SK-N-SH (cell line): ENCODE measurements at regions not wholly inside any gene's neighbourhood (a gene's known extent, or its start where the extent isn't known, plus 50 kb on each side); places are given as distances from the start of the nearest gene placed in this dataset.

Source experiments
- CTCF ChIA-PET: fragments of 300-600, 350-600 bp; formaldehyde crosslinking; extraction: SDS; loops from one replicate; lab custom pipeline; 2021; lab: Yijun Ruan, JAX
- POLR2A ChIA-PET: fragments of 350-600 bp; sonication (Branson Sonifier 250); formaldehyde crosslinking; extraction: SDS; loops from one replicate; lab custom pipeline; 2020; ENCODE audit warnings: antibody characterized with exemption, inconsistent platforms; lab: Yijun Ruan, JAX
- DNase-seq: peaks from one replicate; pipeline ENCODE4 v3.0.0; 2012
- H2AFZ ChIP-seq: fragments of 200-600 bp; sonication (generic); 2 replicates; pipeline ENCODE4 v1.8.1; 2016; ENCODE audit warnings: antibody characterized with exemption, mild to moderate bottlenecking, low read depth
- H3F3A ChIP-seq: fragments of 200-600 bp; sonication (generic); replicated peaks from 2 replicates; pipeline ENCODE3; 2016; ENCODE audit warnings: antibody characterized with exemption, mild to moderate bottlenecking; ENCODE audit not compliant: insufficient read depth
- H3K27ac ChIP-seq, 2 experiments: fragments of 200-500 bp in 1 of 2; fragments of 200-600 bp in 1 of 2; sonication (Bioruptor generic) in 1 of 2; sonication (generic), shearing (Covaris generic) in 1 of 2; 2 replicates each; pipeline versions ENCODE4 v1.5.1 to v1.6.1; 2014 to 2016; ENCODE audit warnings: low read depth in 2 of 2, inconsistent platforms in 1 of 2, low read length in 1 of 2, mild to moderate bottlenecking in 1 of 2, mixed read lengths in 1 of 2
- H3K27me3 ChIP-seq: fragments of 200-600 bp; sonication (generic), shearing (Covaris generic); 2 replicates; pipeline ENCODE4 v1.6.1; 2016; ENCODE audit warnings: mixed run types; ENCODE audit not compliant: insufficient read depth
- H3K36me3 ChIP-seq, 2 experiments: fragments of 200-500 bp in 1 of 2; fragments of 200-600 bp in 1 of 2; sonication (Bioruptor generic) in 1 of 2; sonication (generic) in 1 of 2; replicated peaks in 1 of 2; 2 replicates each; pipeline versions ENCODE3 to v1.5.1; 2014 to 2016; ENCODE audit warnings: low read length in 1 of 2, mild to moderate bottlenecking in 1 of 2; ENCODE audit not compliant: insufficient read depth in 2 of 2, control insufficient read depth in 1 of 2
- H3K4me1 ChIP-seq, 2 experiments: fragments of 200-500 bp in 1 of 2; fragments of 200-600 bp in 1 of 2; sonication (Bioruptor generic) in 1 of 2; sonication (generic), shearing (Covaris generic) in 1 of 2; 2 replicates each; pipeline versions ENCODE4 v1.5.1 to v1.6.1; 2014 to 2016; ENCODE audit warnings: low read depth in 1 of 2, low read length in 1 of 2, mixed run types in 1 of 2; ENCODE audit not compliant: insufficient read depth in 2 of 2, control insufficient read depth in 1 of 2
- H3K4me2 ChIP-seq: fragments of 200-600 bp; sonication (generic), shearing (Covaris generic); 2 replicates; pipeline ENCODE4 v1.6.1; 2017; ENCODE audit warnings: mixed run types
- H3K4me3 ChIP-seq, 2 experiments: fragments of 200-500 bp in 1 of 2; fragments of 200-600 bp in 1 of 2; sonication (Bioruptor generic) in 1 of 2; sonication (generic), shearing (Covaris generic) in 1 of 2; 2 replicates each; pipeline versions ENCODE4 v1.5.1 to v1.8.1; 2014 to 2016; ENCODE audit warnings: low read depth in 2 of 2, inconsistent platforms in 1 of 2, low read length in 1 of 2, mild to moderate bottlenecking in 1 of 2, mixed read lengths in 1 of 2, moderate library complexity in 1 of 2
- H3K79me2 ChIP-seq: fragments of 200-600 bp; sonication (generic); 2 replicates; pipeline ENCODE4 v1.8.1; 2017; ENCODE audit warnings: mild to moderate bottlenecking; ENCODE audit not compliant: insufficient read depth
- H3K9ac ChIP-seq: fragments of 200-600 bp; sonication (generic); 2 replicates; pipeline ENCODE4 v1.6.1; 2017; ENCODE audit warnings: mixed run types
- H3K9me2 ChIP-seq: fragments of 200-600 bp; sonication (generic); 2 replicates; pipeline ENCODE4 v1.6.1; 2017; ENCODE audit warnings: mixed run types
- H3K9me3 ChIP-seq: fragments of 200-600 bp; sonication (generic); 2 replicates; pipeline ENCODE4 v1.6.1; 2017; ENCODE audit warnings: mixed run types, mild to moderate bottlenecking, moderate library complexity
- H4K20me1 ChIP-seq: fragments of 200-600 bp; sonication (generic); 2 replicates; pipeline ENCODE4 v1.6.1; 2017; ENCODE audit warnings: mild to moderate bottlenecking, mixed run types; ENCODE audit not compliant: insufficient read depth
- ELF1 ChIP-seq: IDR thresholded peaks from 2 replicates; pipeline ENCODE4 v1.4.0; 2012
- EP300 ChIP-seq, 2 experiments: IDR thresholded peaks; 2 replicates each; pipeline versions ENCODE4 v1.4.0 to v1.6.1; 2012; ENCODE audit warnings: borderline replicate concordance in 1 of 2, low read depth in 1 of 2, low read length in 1 of 2
- EZH2phosphoT487 ChIP-seq: fragments of 200-600 bp; sonication (generic); IDR thresholded peaks from 2 replicates; pipeline ENCODE4 v1.6.1; 2017; ENCODE audit warnings: low read depth, mixed run types, mild to moderate bottlenecking, antibody characterized with exemption, moderate library complexity, borderline replicate concordance
- GATA2 ChIP-seq: sonication (generic); formaldehyde crosslinking; IDR thresholded peaks from 2 replicates; pipeline ENCODE4 v1.5.0; 2020; ENCODE audit warnings: mild to moderate bottlenecking, missing genetic modification reagents
- JUND ChIP-seq: IDR thresholded peaks from 2 replicates; pipeline ENCODE4 v1.4.0; 2012
- MXI1 ChIP-seq: IDR thresholded peaks from 2 replicates; pipeline ENCODE4 v1.6.1; 2012; ENCODE audit warnings: mild to moderate bottlenecking, low read depth, low read length, improper control_type of control experiment
- NFIC ChIP-seq: IDR thresholded peaks from 2 replicates; pipeline ENCODE4 v1.4.0; 2012; ENCODE audit warnings: borderline replicate concordance
- NRF1 ChIP-seq: IDR thresholded peaks from 2 replicates; pipeline ENCODE4 v1.6.1; 2012; ENCODE audit warnings: low read depth, mild to moderate bottlenecking, low read length
- POLR2AphosphoS5 ChIP-seq: IDR thresholded peaks from 2 replicates; pipeline ENCODE4 v1.6.1; 2012; ENCODE audit warnings: low read depth, low read length
- RCOR1 ChIP-seq: fragments of 150-350 bp; IDR thresholded peaks from 2 replicates; pipeline ENCODE4 v1.6.1; 2017; ENCODE audit warnings: antibody characterized with exemption, low read length
- RXRA ChIP-seq: IDR thresholded peaks from 2 replicates; pipeline ENCODE4 v1.4.0; 2012; ENCODE audit warnings: low read depth, mild to moderate bottlenecking, borderline replicate concordance
- SMC3 ChIP-seq: IDR thresholded peaks from 2 replicates; pipeline ENCODE4 v1.6.1; 2012; ENCODE audit warnings: low read depth, low read length, improper control_type of control experiment
- TAF1 ChIP-seq: IDR thresholded peaks from 2 replicates; pipeline ENCODE4 v1.6.1; 2012; ENCODE audit warnings: low read depth, mild to moderate bottlenecking, low read length, moderate library complexity, borderline replicate concordance
- TCF12 ChIP-seq: IDR thresholded peaks from 2 replicates; pipeline ENCODE4 v1.4.0; 2012
- YY1 ChIP-seq: IDR thresholded peaks from 2 replicates; pipeline ENCODE4 v1.4.0; 2012; ENCODE audit warnings: low read depth, mild to moderate bottlenecking
- WGBS: methylation state at CpG from one replicate; pipeline ENCODE4 v1.1.6; 2017; ENCODE audit warnings: low lambda C conversion rate; 5-methylcytosine and 5-hydroxymethylcytosine counted together
- TF ChIP-seq, protein P1 (sequence below): IDR thresholded peaks from 2 replicates; pipeline ENCODE4 v1.6.1; 2012; ENCODE audit warnings: mild to moderate bottlenecking, low read depth, low read length, moderate library complexity
- TF ChIP-seq, protein P2 (sequence below): IDR thresholded peaks from 2 replicates; pipeline ENCODE4 v1.4.0; 2012; ENCODE audit warnings: low read depth, borderline replicate concordance
- TF ChIP-seq, protein P3 (sequence below): IDR thresholded peaks from 2 replicates; pipeline ENCODE4 v1.4.0; 2012; ENCODE audit warnings: low read depth, borderline replicate concordance

DNA sequence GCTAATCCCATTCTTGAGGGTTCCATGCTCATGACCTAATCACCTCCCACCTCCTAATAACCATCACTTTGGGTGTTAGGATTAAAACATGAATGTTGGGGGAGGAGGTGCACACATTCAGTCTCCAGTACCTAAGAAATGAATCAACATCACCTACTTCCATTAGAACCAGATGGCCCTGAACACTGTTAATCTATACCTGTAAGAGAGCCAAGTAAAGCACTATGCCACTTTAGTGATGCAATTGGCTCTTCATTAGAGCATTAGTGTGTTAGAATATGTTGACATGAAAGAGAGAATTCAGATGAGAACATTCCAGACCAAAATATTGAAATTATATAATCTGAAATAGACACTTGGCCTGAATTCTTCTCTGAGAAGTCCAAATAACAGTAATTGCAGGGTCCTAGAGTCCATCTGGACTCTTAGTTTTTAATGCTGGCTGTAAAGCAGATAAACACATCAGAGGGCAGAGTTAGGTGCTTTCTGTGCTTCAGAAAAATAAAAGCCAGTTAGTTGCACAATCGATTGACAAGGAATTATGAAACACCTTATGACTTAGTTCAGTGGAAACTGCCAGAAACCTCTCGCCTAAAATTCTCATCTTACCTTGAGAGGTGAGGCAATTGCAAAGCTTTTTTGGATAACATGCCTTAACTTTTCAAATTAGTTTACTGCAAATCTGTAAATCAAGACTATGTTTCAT lies 923.7 kb downstream of the SLC4A3 start:
- no peaks in the 10 kb centered on the region for H3K79me2 ChIP-seq
- no peaks in the 10 kb centered on the region for H3K9me3 ChIP-seq
- DNase-seq: no peak
- H3F3A ChIP-seq: no peaks in the 10 kb centered on the region
- no peak overlapping the region for H3K4me3 ChIP-seq
- H4K20me1 ChIP-seq: no peaks in the 10 kb centered on the region
- POLR2A ChIA-PET: no interaction called here
- TF ChIP-seq YY1: no peak
- no peak for TF ChIP-seq TAF1
- TF ChIP-seq SMC3: no peak
- no peak for TF ChIP-seq EZH2phosphoT487
- TF ChIP-seq POLR2AphosphoS5: no peak
- no peak for TF ChIP-seq MXI1
- TF ChIP-seq, protein P1, sequence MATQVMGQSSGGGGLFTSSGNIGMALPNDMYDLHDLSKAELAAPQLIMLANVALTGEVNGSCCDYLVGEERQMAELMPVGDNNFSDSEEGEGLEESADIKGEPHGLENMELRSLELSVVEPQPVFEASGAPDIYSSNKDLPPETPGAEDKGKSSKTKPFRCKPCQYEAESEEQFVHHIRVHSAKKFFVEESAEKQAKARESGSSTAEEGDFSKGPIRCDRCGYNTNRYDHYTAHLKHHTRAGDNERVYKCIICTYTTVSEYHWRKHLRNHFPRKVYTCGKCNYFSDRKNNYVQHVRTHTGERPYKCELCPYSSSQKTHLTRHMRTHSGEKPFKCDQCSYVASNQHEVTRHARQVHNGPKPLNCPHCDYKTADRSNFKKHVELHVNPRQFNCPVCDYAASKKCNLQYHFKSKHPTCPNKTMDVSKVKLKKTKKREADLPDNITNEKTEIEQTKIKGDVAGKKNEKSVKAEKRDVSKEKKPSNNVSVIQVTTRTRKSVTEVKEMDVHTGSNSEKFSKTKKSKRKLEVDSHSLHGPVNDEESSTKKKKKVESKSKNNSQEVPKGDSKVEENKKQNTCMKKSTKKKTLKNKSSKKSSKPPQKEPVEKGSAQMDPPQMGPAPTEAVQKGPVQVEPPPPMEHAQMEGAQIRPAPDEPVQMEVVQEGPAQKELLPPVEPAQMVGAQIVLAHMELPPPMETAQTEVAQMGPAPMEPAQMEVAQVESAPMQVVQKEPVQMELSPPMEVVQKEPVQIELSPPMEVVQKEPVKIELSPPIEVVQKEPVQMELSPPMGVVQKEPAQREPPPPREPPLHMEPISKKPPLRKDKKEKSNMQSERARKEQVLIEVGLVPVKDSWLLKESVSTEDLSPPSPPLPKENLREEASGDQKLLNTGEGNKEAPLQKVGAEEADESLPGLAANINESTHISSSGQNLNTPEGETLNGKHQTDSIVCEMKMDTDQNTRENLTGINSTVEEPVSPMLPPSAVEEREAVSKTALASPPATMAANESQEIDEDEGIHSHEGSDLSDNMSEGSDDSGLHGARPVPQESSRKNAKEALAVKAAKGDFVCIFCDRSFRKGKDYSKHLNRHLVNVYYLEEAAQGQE: no peak
- no peak for TF ChIP-seq TCF12
- no peak for TF ChIP-seq JUND
- no peak for TF ChIP-seq NRF1
- no peak for TF ChIP-seq ELF1
- TF ChIP-seq EP300 (IDR thresholded peaks at IDR 0.05; ENCODE audit: borderline replicate concordance in 1 of 2, low read depth in 1 of 2, low read length in 1 of 2): no peak
- TF ChIP-seq GATA2 (CRISPR knock-in tag): no peak
- TF ChIP-seq, protein P2, sequence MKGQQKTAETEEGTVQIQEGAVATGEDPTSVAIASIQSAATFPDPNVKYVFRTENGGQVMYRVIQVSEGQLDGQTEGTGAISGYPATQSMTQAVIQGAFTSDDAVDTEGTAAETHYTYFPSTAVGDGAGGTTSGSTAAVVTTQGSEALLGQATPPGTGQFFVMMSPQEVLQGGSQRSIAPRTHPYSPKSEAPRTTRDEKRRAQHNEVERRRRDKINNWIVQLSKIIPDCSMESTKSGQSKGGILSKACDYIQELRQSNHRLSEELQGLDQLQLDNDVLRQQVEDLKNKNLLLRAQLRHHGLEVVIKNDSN: no peak
- no peak for TF ChIP-seq RXRA
- no peak for TF ChIP-seq NFIC
- TF ChIP-seq RCOR1: no peak
- TF ChIP-seq, protein P3, sequence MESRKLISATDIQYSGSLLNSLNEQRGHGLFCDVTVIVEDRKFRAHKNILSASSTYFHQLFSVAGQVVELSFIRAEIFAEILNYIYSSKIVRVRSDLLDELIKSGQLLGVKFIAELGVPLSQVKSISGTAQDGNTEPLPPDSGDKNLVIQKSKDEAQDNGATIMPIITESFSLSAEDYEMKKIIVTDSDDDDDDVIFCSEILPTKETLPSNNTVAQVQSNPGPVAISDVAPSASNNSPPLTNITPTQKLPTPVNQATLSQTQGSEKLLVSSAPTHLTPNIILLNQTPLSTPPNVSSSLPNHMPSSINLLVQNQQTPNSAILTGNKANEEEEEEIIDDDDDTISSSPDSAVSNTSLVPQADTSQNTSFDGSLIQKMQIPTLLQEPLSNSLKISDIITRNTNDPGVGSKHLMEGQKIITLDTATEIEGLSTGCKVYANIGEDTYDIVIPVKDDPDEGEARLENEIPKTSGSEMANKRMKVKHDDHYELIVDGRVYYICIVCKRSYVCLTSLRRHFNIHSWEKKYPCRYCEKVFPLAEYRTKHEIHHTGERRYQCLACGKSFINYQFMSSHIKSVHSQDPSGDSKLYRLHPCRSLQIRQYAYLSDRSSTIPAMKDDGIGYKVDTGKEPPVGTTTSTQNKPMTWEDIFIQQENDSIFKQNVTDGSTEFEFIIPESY: no peak
- TF ChIP-seq, all 33 proteins: peak for 0
- no peak overlapping the region for H3K9ac ChIP-seq
- no peaks in the 10 kb centered on the region for H3K9me2 ChIP-seq
- H3K36me3 ChIP-seq: no peaks in the 10 kb centered on the region
- no peak overlapping the region for H3K27ac ChIP-seq
- no peak overlapping the region for H3K4me2 ChIP-seq
- H3K4me1 ChIP-seq: no peaks in the 10 kb centered on the region
- no peaks in the 10 kb centered on the region for H3K27me3 ChIP-seq
- H2AFZ ChIP-seq: no peak overlapping the region
- WGBS: 7% methylated on average over 2 of the region's 2 CpGs
- CTCF ChIA-PET: no interaction called here
